NCI-H1694 treated with DMSO at 0.1 percent for 48 hours (cell line): ENCODE measurements at regions not wholly inside any gene's neighbourhood (a gene's known extent, or its start where the extent isn't known, plus 50 kb on each side); places are given as distances from the start of the nearest gene placed in this dataset.
"Not testable (repeated sequence)": the region's sequence is repeated elsewhere in the genome, so short reads cannot be mapped to it uniquely, and the experiment has no call there.

ENCODE experiments used
- DNase-seq: peaks from one replicate; lab custom pipeline; 2025; lab: John Stamatoyannopoulos, UW

DNA sequence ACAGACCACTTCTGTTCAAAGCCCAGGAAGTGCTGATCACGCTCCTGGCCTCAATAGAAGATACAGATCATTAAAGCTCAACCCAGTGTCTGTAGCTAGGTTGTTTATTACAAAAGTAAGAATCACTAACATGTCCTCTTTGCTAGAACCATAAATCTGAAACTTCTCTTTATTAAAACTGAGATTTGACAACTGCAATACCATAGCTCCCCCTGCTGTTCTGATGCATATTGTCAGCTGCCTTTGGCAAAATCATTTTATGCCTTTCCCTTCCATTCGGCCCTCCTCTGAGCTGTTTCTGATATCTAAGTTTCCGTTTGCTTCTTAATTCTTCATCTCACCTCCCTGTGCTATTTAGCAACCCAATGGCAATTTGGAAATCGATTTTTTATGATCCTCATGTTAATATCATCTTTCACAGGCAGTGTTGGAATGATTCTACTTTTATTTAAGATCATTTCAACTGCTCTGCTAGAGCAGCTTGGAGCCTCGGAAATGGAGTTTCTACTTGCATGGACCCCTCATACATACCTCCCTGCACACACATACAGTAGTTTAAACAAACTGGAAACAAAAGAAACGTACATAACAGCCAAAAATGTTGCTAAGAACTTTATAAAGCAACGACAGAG lies 998.8 kb downstream of the MAT2B start:
- DNase-seq, result peak; percentile 44

DNA sequence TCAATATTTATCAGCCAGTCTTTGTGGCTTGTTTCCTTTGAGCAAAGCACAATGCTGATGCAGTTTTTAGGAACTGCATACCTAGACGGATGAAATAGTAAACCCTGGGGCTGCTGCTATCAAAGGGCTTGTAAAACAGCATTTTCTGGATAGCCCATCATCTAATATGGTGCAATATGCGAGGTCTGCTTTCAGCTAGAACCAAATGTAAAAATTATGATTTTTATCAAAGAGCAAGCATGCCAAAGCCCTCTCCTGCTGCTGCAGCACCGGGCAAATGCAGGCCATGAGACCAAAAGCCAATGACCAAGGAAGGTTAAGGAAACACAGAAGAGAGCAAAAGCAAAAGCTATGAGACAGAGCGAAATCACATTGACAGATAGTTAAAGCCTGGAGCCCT lies 1000.4 kb downstream of the MAT2B start:
- DNase-seq, result no peak

- DNase-seq, result no peak
Observed at GRCh38 chr5:164518067-164518740, 1012.8 kb downstream of the MAT2B start.

DNA sequence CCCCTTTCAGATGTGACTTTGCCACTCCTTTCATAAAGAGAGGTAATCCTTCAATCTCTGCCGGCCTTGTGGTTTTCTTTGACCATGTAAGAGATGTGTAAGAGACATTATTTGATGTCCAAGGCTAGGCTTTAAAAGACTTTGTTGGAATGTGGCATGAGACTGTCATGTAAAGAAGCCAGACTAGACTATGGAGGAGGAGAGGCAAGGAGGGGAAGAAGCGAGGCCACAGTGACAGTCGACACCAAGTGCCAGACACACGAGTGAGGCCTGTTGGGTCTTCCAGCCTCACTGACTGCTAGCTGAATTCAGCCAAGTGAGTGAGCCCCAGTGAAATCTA lies 1013.3 kb downstream of the MAT2B start:
- DNase-seq, result no peak

DNA sequence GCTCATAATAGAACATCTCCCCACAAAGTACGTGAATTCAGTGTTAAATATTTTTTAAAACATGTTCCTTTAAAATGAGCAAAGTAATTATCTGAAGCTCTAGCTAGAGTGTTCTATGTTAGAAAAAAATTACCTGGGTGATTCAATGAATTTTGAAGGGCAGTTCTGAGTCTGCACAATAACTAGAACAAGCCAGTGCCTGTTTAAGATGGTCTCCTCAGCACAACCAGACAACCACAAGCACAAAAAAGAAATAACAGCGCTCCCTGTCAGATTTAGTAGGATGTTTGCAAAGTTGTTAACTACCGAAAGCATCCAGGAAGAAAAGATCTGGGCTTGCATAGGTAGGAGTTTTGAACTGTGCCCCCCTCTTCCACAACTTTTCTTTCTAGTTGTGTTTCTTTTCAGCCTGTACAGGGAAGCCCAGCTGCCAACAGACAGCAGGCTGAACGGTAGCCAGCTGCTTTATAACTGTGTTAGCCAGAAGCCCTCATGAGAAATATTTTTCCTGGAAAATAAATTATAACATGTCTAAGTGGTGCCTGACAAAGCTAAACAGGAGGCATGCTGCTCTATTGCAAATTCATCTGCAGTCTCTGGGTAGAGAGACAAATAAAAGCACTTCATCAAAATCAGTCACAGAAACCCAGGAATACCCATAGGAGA lies 1026.9 kb downstream of the MAT2B start:
- DNase-seq, result no peak

GRCh38 chr5:164533426-164533825 lies 1028.0 kb downstream of the MAT2B start:
- DNase-seq, result not testable (repeated sequence)

GRCh38 chr5:164540174-164540573 lies 1034.8 kb downstream of the MAT2B start:
- no peak for DNase-seq

DNA sequence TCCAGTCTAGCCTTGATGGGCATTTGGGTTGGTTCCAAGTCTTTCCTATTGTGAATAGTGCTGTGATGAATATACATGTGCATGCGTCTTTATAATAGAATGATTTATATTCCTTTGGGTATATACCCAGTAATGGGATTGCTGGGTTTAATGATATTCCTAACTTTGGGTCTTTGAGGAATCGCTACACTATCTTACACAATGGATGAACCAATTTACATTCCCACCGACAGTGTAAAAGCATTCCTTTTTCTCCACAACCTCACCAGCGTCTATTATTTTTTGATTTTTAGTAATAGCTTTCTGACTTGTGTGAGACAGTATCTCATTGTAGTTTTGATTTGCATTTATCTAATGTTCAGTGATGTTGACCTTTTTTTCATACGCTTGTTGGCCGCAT lies 1040.1 kb downstream of the MAT2B start:
- DNase-seq, result no peak

GRCh38 chr5:164553851-164554250 lies 1048.4 kb downstream of the MAT2B start:
- no peak for DNase-seq

DNA sequence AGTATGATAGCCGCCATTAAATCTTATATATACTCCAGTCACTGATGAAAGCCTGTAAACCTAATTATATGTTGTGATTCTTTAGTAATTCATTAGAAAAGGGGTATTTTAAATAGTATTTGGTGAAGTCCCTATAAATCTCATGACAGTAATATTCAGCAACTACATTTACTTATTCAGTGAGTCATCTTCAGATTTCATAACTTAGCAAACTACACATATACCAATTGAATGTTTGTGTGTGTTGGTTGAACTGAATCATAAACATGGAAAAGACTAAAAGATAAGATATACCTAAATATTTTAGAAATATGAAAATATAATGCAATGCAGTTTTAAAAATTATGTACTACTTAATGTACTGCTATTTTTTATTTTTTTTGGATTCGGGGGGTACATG lies 1050.4 kb downstream of the MAT2B start:
- no peak for DNase-seq

DNA sequence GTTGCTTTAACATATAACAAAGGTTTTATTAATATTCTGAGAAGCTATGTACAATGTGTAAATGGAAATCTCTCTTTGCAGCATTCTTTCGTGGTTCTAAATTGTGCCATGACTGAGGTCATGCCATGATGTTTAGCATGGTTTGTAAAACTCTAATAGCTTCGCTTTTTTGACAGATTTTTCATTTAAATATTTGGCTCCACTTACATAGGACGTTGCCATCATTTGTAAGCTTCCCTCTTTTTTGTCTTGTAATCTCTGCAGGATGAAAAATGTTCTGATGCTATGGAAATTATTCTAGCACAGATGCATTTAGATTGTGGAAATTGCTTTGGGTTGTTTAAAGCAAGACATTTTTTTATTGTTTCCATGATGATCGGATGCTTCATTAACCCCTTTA lies 1054.8 kb downstream of the MAT2B start:
- no peak for DNase-seq

- DNase-seq, result no peak
Observed at GRCh38 chr5:164561933-164562872, 1056.8 kb downstream of the MAT2B start.

- no peak for DNase-seq
Observed at GRCh38 chr5:164563370-164563769, 1058.0 kb downstream of the MAT2B start.

- DNase-seq, result no peak
Observed at GRCh38 chr5:164573397-164573796, 1068.0 kb downstream of the MAT2B start.

GRCh38 chr5:164577201-164577600 lies 1071.8 kb downstream of the MAT2B start:
- DNase-seq, result no peak

- DNase-seq, result no peak
Observed at GRCh38 chr5:164577742-164578141, 1072.3 kb downstream of the MAT2B start.

DNA sequence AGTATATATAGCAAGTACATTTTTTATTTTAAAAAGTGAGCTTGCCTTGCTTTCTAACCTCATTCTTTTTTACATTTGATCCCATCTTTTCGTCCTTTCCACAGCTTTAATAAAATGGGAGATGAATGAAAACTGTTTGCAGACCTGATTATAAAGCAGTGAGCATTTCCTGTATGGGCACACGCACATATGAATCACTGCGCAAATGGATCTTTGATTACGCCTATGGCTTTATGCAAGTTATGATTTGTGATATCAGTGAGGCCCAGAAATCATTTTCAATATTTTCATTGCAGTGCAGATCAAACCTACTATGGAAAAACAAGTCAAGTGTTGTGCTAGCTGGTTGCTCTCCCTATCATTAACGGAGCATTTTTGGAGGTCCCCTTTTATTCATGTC lies 1073.0 kb downstream of the MAT2B start:
- no peak for DNase-seq

GRCh38 chr5:164578911-164579310 lies 1073.5 kb downstream of the MAT2B start:
- no peak for DNase-seq

GRCh38 chr5:164580155-164580554 lies 1074.7 kb downstream of the MAT2B start:
- DNase-seq, result no peak

GRCh38 chr5:164581889-164582288 lies 1076.5 kb downstream of the MAT2B start:
- DNase-seq, result no peak

- DNase-seq, result no peak
Observed at GRCh38 chr5:164593982-164594381, 1088.6 kb downstream of the MAT2B start.

DNA sequence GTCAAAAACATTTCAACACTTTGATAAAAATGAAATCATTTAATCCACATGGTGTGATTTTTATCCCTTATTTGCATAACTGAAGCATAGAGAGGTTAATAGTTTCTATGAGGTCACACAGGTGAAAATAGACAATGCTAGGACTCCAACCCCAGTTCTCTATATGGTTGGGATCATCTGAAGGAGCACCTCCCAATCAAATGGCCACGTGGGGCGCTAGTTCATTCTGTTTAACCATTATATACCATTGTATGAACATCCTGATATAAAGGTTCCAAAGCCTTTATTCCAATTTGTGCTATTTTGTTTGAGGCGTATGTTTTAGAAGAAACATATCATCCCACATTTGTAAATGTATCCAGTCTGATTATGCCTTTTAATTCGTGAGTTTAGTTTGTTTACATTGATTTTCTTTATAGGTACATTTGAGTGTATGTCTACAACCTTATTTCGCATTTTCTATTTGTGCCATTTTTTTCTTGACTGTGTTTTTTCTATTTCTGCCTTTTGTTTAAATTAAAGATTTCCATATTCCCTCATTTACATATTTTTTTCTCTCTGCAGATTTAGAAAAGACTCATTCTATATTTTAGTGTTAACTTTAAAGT lies 1092.0 kb downstream of the MAT2B start:
- no peak for DNase-seq
